ENCODE measurements at regions not wholly inside any gene's neighbourhood (a gene's known extent, or its start where the extent isn't known, plus 50 kb on each side); places are given as distances from the start of the nearest gene placed in this dataset.

DNA sequence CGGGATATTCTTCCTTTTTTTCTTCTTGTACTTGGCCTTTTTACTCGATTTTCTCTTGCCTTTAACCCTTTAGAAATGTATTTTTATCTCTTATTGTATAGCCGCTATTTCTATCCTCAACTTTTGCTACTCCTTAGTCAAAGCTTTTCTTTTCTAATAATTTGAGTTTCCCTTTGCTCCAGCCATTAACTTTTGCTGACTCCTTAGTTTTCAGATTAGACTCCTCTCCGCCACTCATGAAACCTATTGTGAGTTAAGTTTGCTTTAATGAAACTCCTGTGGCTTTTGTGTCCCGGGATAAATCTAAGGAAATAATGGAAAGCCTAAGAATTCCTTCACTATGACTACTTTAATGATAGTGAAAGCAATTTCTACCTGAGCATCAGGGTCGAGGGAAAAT lies 590.3 kb upstream of the CITED2 start:
- Mint-ChIP-seq H3K36me3 (ENCODE audit: low read depth) (no peaks in the 10 kb centered on the region), H3K4me3 (no peak overlapping the region), H3K4me1 (peaks cover 14% of the 10 kb centered on the region), H3K27me3 (ENCODE audit: insufficient read depth) (no peaks in the 10 kb centered on the region), H3K9me3 (no peaks in the 10 kb centered on the region), H3K27ac (no peak overlapping the region)
- DNase-seq: no peak
- Histone ChIP-seq H3K4me1 (ENCODE audit: control insufficient read depth, insufficient read depth, low read length) (peaks cover 9% of the 10 kb centered on the region), H3K27ac (ENCODE audit: low read depth, low read length) (peak overlapping the region; percentile 16), H3K4me3 (ENCODE audit: low read length) (no peak overlapping the region), H3K9ac (ENCODE audit: extremely low read depth, low read length, poor library complexity, severe bottlenecking) (no peak overlapping the region), H3K27me3 (ENCODE audit: control insufficient read depth, insufficient read depth, low read length, poor library complexity, severe bottlenecking) (no peaks in the 10 kb centered on the region), H3K36me3 (ENCODE audit: control insufficient read depth, insufficient read depth, low read length) (no peaks in the 10 kb centered on the region), H3K9me3 (ENCODE audit: control insufficient read depth, low read length) (no peaks in the 10 kb centered on the region)
- WGBS, 2 experiments (ENCODE audit: insufficient coverage in 1 of 2, insufficient read length in 1 of 2): 84 to 87% methylated on average over 3 to 6 of the region's 6 CpGs
- TF ChIP-seq, protein P1, sequence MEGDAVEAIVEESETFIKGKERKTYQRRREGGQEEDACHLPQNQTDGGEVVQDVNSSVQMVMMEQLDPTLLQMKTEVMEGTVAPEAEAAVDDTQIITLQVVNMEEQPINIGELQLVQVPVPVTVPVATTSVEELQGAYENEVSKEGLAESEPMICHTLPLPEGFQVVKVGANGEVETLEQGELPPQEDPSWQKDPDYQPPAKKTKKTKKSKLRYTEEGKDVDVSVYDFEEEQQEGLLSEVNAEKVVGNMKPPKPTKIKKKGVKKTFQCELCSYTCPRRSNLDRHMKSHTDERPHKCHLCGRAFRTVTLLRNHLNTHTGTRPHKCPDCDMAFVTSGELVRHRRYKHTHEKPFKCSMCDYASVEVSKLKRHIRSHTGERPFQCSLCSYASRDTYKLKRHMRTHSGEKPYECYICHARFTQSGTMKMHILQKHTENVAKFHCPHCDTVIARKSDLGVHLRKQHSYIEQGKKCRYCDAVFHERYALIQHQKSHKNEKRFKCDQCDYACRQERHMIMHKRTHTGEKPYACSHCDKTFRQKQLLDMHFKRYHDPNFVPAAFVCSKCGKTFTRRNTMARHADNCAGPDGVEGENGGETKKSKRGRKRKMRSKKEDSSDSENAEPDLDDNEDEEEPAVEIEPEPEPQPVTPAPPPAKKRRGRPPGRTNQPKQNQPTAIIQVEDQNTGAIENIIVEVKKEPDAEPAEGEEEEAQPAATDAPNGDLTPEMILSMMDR (conservative IDR thresholded peaks at IDR 0.05): no peak

DNA sequence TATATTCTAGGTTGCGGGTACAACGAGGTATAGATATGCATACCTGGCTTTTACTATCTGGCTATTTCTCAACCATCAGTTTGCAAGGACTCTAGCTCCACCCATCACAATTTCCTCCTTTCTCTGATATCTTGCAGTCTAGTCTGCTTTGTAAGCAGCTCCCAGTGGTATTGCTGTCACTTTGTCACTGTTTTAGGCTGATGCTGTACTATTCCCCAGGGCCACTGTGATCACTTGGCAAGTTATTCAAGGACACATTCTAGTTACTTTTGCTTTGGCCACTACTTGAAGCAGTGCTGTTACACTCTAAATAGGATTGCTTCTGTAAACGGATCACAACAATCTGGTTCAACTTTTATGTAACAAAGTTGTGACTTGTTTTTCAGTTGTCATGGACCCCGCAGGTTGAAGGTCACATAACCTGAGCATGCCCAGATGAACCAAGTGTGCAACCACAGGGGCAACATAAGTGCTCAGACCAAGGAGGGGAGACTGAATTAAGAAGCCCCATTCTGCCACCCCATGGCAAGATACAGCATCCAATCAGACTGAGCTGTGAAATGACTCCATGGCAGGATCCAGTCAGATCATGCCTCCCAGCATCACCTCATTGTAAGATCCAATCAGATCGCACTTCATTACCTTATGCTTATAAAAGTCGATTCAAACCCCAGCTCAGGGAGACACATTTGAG lies 588.4 kb upstream of the CITED2 start:
- H3K27ac ChIP-seq (ENCODE audit: low read depth, low read length): no peak overlapping the region
- TF ChIP-seq, protein P1 (conservative IDR thresholded peaks at IDR 0.05): no peak
- H3K36me3 ChIP-seq (ENCODE audit: control insufficient read depth, insufficient read depth, low read length): no peaks in the 10 kb centered on the region
- peaks cover 14% of the 10 kb centered on the region for H3K4me1 Mint-ChIP-seq
- no peak for DNase-seq
- H3K9me3 Mint-ChIP-seq: no peaks in the 10 kb centered on the region
- H3K27me3 Mint-ChIP-seq (ENCODE audit: insufficient read depth): no peaks in the 10 kb centered on the region
- H3K9me3 ChIP-seq (ENCODE audit: control insufficient read depth, low read length): no peaks in the 10 kb centered on the region
- H3K36me3 Mint-ChIP-seq (ENCODE audit: low read depth): no peaks in the 10 kb centered on the region
- 88 to 97% methylated on average over 4 to 6 of the region's 6 CpGs for WGBS, 2 experiments (ENCODE audit: insufficient coverage in 1 of 2, insufficient read length in 1 of 2)
- peaks cover 9% of the 10 kb centered on the region for H3K4me1 ChIP-seq (ENCODE audit: control insufficient read depth, insufficient read depth, low read length)
- no peak overlapping the region for H3K4me3 Mint-ChIP-seq
- no peak overlapping the region for H3K9ac ChIP-seq (ENCODE audit: extremely low read depth, low read length, poor library complexity, severe bottlenecking)
- no peak overlapping the region for H3K4me3 ChIP-seq (ENCODE audit: low read length)
- no peak overlapping the region for H3K27ac Mint-ChIP-seq
- no peaks in the 10 kb centered on the region for H3K27me3 ChIP-seq (ENCODE audit: control insufficient read depth, insufficient read depth, low read length, poor library complexity, severe bottlenecking)

DNA sequence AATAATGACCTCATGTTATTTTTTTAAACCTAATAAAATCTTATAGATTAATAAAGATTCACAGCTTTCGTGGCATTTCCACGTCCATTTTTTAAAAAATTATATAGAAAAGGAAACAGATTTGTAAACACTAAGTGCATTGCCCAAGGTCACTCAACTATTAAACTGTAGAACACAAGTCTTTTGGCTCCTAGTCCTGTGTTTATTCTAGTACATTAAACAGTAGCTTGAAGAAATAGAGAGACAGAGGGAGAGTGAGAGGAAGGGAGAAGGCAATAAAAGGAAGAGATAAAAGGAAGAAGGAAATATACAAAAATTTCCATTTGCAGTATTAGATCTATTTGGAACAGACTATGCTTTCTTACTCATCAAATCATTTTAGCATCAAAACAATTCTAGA lies 586.7 kb upstream of the CITED2 start:
- Histone ChIP-seq H3K27ac (ENCODE audit: low read depth, low read length) (no peak overlapping the region), H3K36me3 (ENCODE audit: control insufficient read depth, insufficient read depth, low read length) (no peaks in the 10 kb centered on the region), H3K4me3 (ENCODE audit: low read length) (no peak overlapping the region), H3K9ac (ENCODE audit: extremely low read depth, low read length, poor library complexity, severe bottlenecking) (no peak overlapping the region), H3K4me1 (ENCODE audit: control insufficient read depth, insufficient read depth, low read length) (peaks cover 9% of the 10 kb centered on the region), H3K27me3 (ENCODE audit: control insufficient read depth, insufficient read depth, low read length, poor library complexity, severe bottlenecking) (no peaks in the 10 kb centered on the region), H3K9me3 (ENCODE audit: control insufficient read depth, low read length) (no peaks in the 10 kb centered on the region)
- WGBS, 2 experiments (ENCODE audit: insufficient coverage in 1 of 2, insufficient read length in 1 of 2): 90% methylated on average over 2 of the region's 2 CpGs; no CpG with 5 or more reads in 1 of the 2 experiments
- H3K36me3 Mint-ChIP-seq (ENCODE audit: low read depth): no peaks in the 10 kb centered on the region
- no peaks in the 10 kb centered on the region for H3K27me3 Mint-ChIP-seq (ENCODE audit: insufficient read depth)
- no peak overlapping the region for H3K27ac Mint-ChIP-seq
- H3K9me3 Mint-ChIP-seq: no peaks in the 10 kb centered on the region
- TF ChIP-seq, protein P1 (conservative IDR thresholded peaks at IDR 0.05): no peak
- H3K4me3 Mint-ChIP-seq: no peak overlapping the region
- peaks cover 14% of the 10 kb centered on the region for H3K4me1 Mint-ChIP-seq
- DNase-seq: no peak

All from endodermal cell (in vitro differentiated cells).